Duodenal mucosa (tissue), 2 donors: ENCODE measurements at regions not wholly inside any gene's neighbourhood (a gene's known extent, or its start where the extent isn't known, plus 50 kb on each side); places are given as distances from the start of the nearest gene placed in this dataset.

Source experiments
- H3K27ac ChIP-seq: one replicate; pipeline ENCODE4 v1.7.0; 2013; ENCODE audit warnings: low read depth, low read length
- H3K27me3 ChIP-seq, 2 donors: one replicate each; pipeline ENCODE4 v1.7.0; 2013; ENCODE audit warnings: low read length in 2 of 2, control low read depth in 1 of 2; ENCODE audit not compliant: insufficient read depth in 2 of 2, control insufficient read depth in 1 of 2
- H3K36me3 ChIP-seq, 2 donors: one replicate each; pipeline ENCODE4 v1.7.0; 2013; ENCODE audit warnings: low read length in 2 of 2, control low read depth in 1 of 2; ENCODE audit not compliant: insufficient read depth in 2 of 2, control insufficient read depth in 1 of 2
- H3K4me1 ChIP-seq, 2 donors: one replicate each; pipeline ENCODE4 v1.7.0; 2013; ENCODE audit warnings: low read length in 2 of 2, control low read depth in 1 of 2; ENCODE audit not compliant: insufficient read depth in 2 of 2, control insufficient read depth in 1 of 2
- H3K4me3 ChIP-seq, 2 donors: one replicate each; pipeline ENCODE4 v1.7.0; 2013; ENCODE audit warnings: low read length in 2 of 2, low read depth in 1 of 2
- H3K9ac ChIP-seq, 2 donors: one replicate each; pipeline ENCODE4 v1.7.0; 2013; ENCODE audit warnings: low read length in 2 of 2, low read depth in 1 of 2
- H3K9me3 ChIP-seq, 2 donors: one replicate each; pipeline ENCODE4 v1.7.0; 2013; ENCODE audit warnings: low read length in 2 of 2, control low read depth in 1 of 2; ENCODE audit not compliant: control insufficient read depth in 1 of 2

GRCh38 chr7:131733604-131734003 is 177.2 kb upstream of the PODXL start:
- H3K4me1 ChIP-seq, result no peaks in the 10 kb centered on the region
- H3K4me3 ChIP-seq, result no peak overlapping the region
- H3K27me3 ChIP-seq, result peaks cover 0 to 5% of the 10 kb centered on the region in 2 donors
- no peaks in the 10 kb centered on the region for H3K36me3 ChIP-seq
- no peaks in the 10 kb centered on the region for H3K9me3 ChIP-seq
- no peak overlapping the region for H3K9ac ChIP-seq
- H3K27ac ChIP-seq, result no peak overlapping the region

GRCh38 chr7:131727189-131727588 is 170.8 kb upstream of the PODXL start:
- H3K27ac ChIP-seq, result no peak overlapping the region
- no peak overlapping the region for H3K4me3 ChIP-seq
- H3K4me1 ChIP-seq, result no peaks in the 10 kb centered on the region
- H3K9ac ChIP-seq, result no peak overlapping the region
- H3K9me3 ChIP-seq, result no peaks in the 10 kb centered on the region
- no peaks in the 10 kb centered on the region for H3K36me3 ChIP-seq
- H3K27me3 ChIP-seq, result no peaks in the 10 kb centered on the region

GRCh38 chr7:131726686-131727085 is 170.3 kb upstream of the PODXL start:
- no peak overlapping the region for H3K4me3 ChIP-seq
- H3K36me3 ChIP-seq, result no peaks in the 10 kb centered on the region
- no peaks in the 10 kb centered on the region for H3K9me3 ChIP-seq
- no peak overlapping the region for H3K27ac ChIP-seq
- no peak overlapping the region for H3K9ac ChIP-seq
- no peaks in the 10 kb centered on the region for H3K4me1 ChIP-seq
- no peaks in the 10 kb centered on the region for H3K27me3 ChIP-seq

DNA sequence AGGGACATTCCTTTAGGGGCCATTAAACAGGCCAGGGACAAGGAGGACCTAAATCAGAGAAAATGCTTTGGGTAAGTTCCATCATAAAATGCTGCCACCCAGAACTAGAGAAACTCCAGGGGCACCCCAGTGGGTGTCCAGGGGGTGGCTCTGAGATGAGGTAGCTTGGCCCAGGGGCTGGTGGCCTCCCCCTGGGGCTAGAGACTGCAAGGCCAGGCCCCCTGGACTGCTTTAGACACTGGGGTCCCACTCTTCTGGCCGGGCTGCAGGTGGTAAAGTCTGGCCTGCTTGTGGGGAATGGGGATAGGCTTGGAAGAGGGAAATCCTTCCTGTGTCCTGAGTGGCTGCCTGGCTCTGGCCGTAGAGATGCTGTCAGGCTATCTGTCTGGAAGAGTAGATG is 169.6 kb upstream of the PODXL start:
- no peaks in the 10 kb centered on the region for H3K4me1 ChIP-seq
- H3K4me3 ChIP-seq, result no peak overlapping the region
- no peaks in the 10 kb centered on the region for H3K36me3 ChIP-seq
- no peaks in the 10 kb centered on the region for H3K27me3 ChIP-seq
- no peaks in the 10 kb centered on the region for H3K9me3 ChIP-seq
- H3K27ac ChIP-seq, result no peak overlapping the region
- H3K9ac ChIP-seq, result no peak overlapping the region

- Histone ChIP-seq H3K9ac (no peak overlapping the region), H3K4me1 (no peaks in the 10 kb centered on the region), H3K4me3 (no peak overlapping the region), H3K27me3 (no peaks in the 10 kb centered on the region), H3K9me3 (no peaks in the 10 kb centered on the region), H3K36me3 (no peaks in the 10 kb centered on the region), H3K27ac (no peak overlapping the region)
These were observed 168.4 kb upstream of the PODXL start for GRCh38 chr7:131724776-131725345.

GRCh38 chr7:131723926-131724325 is 167.5 kb upstream of the PODXL start:
- H3K9ac ChIP-seq, result no peak overlapping the region
- no peak overlapping the region for H3K27ac ChIP-seq
- no peaks in the 10 kb centered on the region for H3K36me3 ChIP-seq
- H3K27me3 ChIP-seq, result no peaks in the 10 kb centered on the region
- no peaks in the 10 kb centered on the region for H3K9me3 ChIP-seq
- no peak overlapping the region for H3K4me3 ChIP-seq
- H3K4me1 ChIP-seq, result no peaks in the 10 kb centered on the region

DNA sequence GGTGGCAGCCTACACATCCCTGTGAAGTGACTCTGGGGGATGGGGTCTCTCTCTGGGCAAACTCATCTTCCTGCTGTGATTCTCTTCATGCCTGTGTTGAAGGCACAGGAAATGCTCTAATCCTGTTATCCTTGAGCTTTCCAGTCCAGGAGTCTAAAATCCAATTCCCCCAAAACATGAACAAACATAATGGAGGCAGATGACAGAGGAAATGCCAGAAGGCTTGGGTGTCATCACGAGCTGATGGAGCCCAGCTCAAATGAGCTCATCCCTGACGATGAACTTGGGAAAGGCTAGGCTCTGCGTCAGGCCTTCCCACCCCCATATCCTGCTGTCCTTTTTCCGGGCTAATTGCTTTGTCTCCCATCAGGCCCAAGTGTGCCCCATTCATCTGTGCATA is 165.9 kb upstream of the PODXL start:
- H3K4me3 ChIP-seq, result no peak overlapping the region
- H3K36me3 ChIP-seq, result no peaks in the 10 kb centered on the region
- H3K4me1 ChIP-seq, result no peaks in the 10 kb centered on the region
- no peaks in the 10 kb centered on the region for H3K27me3 ChIP-seq
- no peaks in the 10 kb centered on the region for H3K9me3 ChIP-seq
- no peak overlapping the region for H3K27ac ChIP-seq
- H3K9ac ChIP-seq, result no peak overlapping the region

GRCh38 chr7:131721660-131722059 is 165.2 kb upstream of the PODXL start:
- Histone ChIP-seq H3K9me3 (no peaks in the 10 kb centered on the region), H3K27me3 (no peaks in the 10 kb centered on the region), H3K27ac (no peak overlapping the region), H3K9ac (no peak overlapping the region), H3K36me3 (no peaks in the 10 kb centered on the region), H3K4me3 (no peak overlapping the region), H3K4me1 (no peaks in the 10 kb centered on the region)

DNA sequence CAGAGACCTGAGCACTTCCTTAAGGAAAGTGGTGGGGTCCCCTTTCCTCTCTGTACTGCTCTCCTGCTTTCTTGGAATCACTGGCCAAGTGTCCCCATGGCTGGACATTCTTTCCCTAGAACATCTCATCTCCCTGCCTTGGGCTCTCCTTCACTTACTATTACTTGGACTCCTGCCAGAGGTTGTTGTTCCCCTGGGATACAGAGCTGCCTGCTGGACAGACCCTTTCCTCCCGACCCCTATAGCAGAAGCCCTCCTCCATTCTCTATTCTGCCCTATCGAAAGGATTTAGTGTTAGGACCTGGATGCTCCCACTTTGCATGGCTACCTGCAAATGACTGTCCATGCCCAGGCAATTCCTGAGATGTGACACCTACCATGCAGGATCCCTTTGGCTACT is 164.3 kb upstream of the PODXL start:
- Histone ChIP-seq H3K9ac (no peak overlapping the region), H3K36me3 (no peaks in the 10 kb centered on the region)

GRCh38 chr7:131717181-131717580 is 160.8 kb upstream of the PODXL start:
- H3K4me3 ChIP-seq, result no peak overlapping the region
- no peak overlapping the region for H3K9ac ChIP-seq
- no peaks in the 10 kb centered on the region for H3K27me3 ChIP-seq
- no peaks in the 10 kb centered on the region for H3K4me1 ChIP-seq
- H3K36me3 ChIP-seq, result no peaks in the 10 kb centered on the region
- no peaks in the 10 kb centered on the region for H3K9me3 ChIP-seq
- no peak overlapping the region for H3K27ac ChIP-seq

More for the DNA sequence above, 164.3 kb upstream of the PODXL start:
- H3K9me3 ChIP-seq, result no peaks in the 10 kb centered on the region
- H3K4me3 ChIP-seq, result no peak overlapping the region
- no peaks in the 10 kb centered on the region for H3K4me1 ChIP-seq
- H3K27ac ChIP-seq, result no peak overlapping the region
- H3K27me3 ChIP-seq, result no peaks in the 10 kb centered on the region

GRCh38 chr7:131699323-131699722 is 142.9 kb upstream of the PODXL start:
- no peaks in the 10 kb centered on the region for H3K27me3 ChIP-seq

More at GRCh38 chr7:131699323-131699722, 142.9 kb upstream of the PODXL start:
- no peaks in the 10 kb centered on the region for H3K36me3 ChIP-seq
- no peaks in the 10 kb centered on the region for H3K4me1 ChIP-seq
- peaks cover 0 to 7% of the 10 kb centered on the region in 2 donors for H3K9me3 ChIP-seq
- no peak overlapping the region for H3K4me3 ChIP-seq
- H3K27ac ChIP-seq, result no peak overlapping the region
- no peak overlapping the region for H3K9ac ChIP-seq
